Transverse colon (tissue), 3 donors: ENCODE measurements at regions not wholly inside any gene's neighbourhood (a gene's known extent, or its start where the extent isn't known, plus 50 kb on each side); places are given as distances from the start of the nearest gene placed in this dataset.

Experiments used
- EP300 ChIP-seq: sonication (generic); formaldehyde crosslinking; IDR thresholded peaks from one replicate; pipeline ENCODE4 v1.6.1; 2017; ENCODE audit warnings: antibody characterized with exemption, low read depth
- TF ChIP-seq, protein P1 (sequence below), 5 experiments: fragments of 200-600 bp in 3 of 5; fragments of 450-650 bp in 2 of 5; sonication (generic) in 3 of 5; IDR thresholded peaks; 1 replicate in 2 of 5; 2 replicates in 3 of 5; pipeline ENCODE4 v1.5.1; 2016 to 2017; ENCODE audit warnings: antibody characterized with exemption in 5 of 5, inconsistent platforms in 3 of 5, mild to moderate bottlenecking in 2 of 5, moderate library complexity in 1 of 5

DNA sequence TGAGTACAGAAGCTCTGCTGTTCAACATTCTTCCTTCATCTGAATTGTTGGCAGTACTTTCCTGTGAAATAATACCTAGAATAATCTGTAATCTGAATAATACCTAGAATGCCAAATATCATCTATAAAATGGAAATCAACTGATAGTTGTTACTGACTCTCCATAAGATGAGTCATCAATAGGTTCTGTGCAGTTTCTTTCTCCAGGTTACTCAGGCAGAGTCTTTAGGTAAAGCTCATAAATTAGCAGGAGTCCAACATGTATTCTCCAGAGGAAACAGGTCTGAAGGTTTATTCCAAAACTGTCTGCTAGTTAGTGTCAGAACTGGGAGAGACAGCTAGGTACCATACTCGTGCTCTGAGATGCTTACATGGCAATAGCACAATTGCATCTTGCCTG is 282.0 kb upstream of the MAP2 start:
- TF ChIP-seq, protein P1, sequence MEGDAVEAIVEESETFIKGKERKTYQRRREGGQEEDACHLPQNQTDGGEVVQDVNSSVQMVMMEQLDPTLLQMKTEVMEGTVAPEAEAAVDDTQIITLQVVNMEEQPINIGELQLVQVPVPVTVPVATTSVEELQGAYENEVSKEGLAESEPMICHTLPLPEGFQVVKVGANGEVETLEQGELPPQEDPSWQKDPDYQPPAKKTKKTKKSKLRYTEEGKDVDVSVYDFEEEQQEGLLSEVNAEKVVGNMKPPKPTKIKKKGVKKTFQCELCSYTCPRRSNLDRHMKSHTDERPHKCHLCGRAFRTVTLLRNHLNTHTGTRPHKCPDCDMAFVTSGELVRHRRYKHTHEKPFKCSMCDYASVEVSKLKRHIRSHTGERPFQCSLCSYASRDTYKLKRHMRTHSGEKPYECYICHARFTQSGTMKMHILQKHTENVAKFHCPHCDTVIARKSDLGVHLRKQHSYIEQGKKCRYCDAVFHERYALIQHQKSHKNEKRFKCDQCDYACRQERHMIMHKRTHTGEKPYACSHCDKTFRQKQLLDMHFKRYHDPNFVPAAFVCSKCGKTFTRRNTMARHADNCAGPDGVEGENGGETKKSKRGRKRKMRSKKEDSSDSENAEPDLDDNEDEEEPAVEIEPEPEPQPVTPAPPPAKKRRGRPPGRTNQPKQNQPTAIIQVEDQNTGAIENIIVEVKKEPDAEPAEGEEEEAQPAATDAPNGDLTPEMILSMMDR (IDR thresholded peaks at IDR 0.05), result no peak
- no peak for TF ChIP-seq EP300
